Activated CD4-positive, alpha-beta T cell treated with anti-CD3 and anti-CD28 coated beads, Interleukin-2, amount 10 ng/mL, durations not matched to agents 24 days and 14 days (primary cell): ENCODE measurements at regions not wholly inside any gene's neighbourhood (a gene's known extent, or its start where the extent isn't known, plus 50 kb on each side); places are given as distances from the start of the nearest gene placed in this dataset.

Experiments
- DNase-seq: peaks from one replicate; pipeline ENCODE4 v3.0.0; 2022
- H3K27ac Mint-ChIP-seq: one replicate; pipeline ENCODE4 v1.8.0; 2022; ENCODE audit warnings: mild to moderate bottlenecking, mixed read lengths
- H3K27me3 Mint-ChIP-seq: one replicate; pipeline ENCODE4 v1.8.0; 2022; ENCODE audit warnings: mixed read lengths
- H3K36me3 Mint-ChIP-seq: one replicate; pipeline ENCODE4 v1.8.0; 2022; ENCODE audit warnings: low read depth, mild to moderate bottlenecking, mixed read lengths
- H3K4me1 Mint-ChIP-seq: one replicate; pipeline ENCODE4 v1.8.0; 2021; ENCODE audit warnings: mixed read lengths
- H3K4me3 Mint-ChIP-seq: one replicate; pipeline ENCODE4 v1.8.0; 2022; ENCODE audit warnings: mild to moderate bottlenecking, moderate library complexity, mixed read lengths
- H3K9me3 Mint-ChIP-seq: one replicate; pipeline ENCODE4 v1.8.0; 2021; ENCODE audit warnings: mixed read lengths
- intact Hi-C: fragments of 100-400 bp; cut with micrococcal nuclease; formaldehyde crosslinking; loops from one replicate; pipeline ENCODE4 v1.15.1; 2023

- no peaks in the 10 kb centered on the region for H3K9me3 Mint-ChIP-seq
- intact Hi-C loops, result no loop called here
- no peak for DNase-seq
- H3K4me3 Mint-ChIP-seq, result no peak overlapping the region
- H3K36me3 Mint-ChIP-seq, result no peaks in the 10 kb centered on the region
- no peaks in the 10 kb centered on the region for H3K27me3 Mint-ChIP-seq
- no peaks in the 10 kb centered on the region for H3K4me1 Mint-ChIP-seq
- no peak overlapping the region for H3K27ac Mint-ChIP-seq
These were observed 338.3 kb upstream of the TEX13C start for GRCh38 chrX:124981420-124981819.

- no peak overlapping the region for H3K27ac Mint-ChIP-seq
- no peak overlapping the region for H3K4me3 Mint-ChIP-seq
- no peaks in the 10 kb centered on the region for H3K27me3 Mint-ChIP-seq
- H3K9me3 Mint-ChIP-seq, result no peaks in the 10 kb centered on the region
- DNase-seq, result no peak
- intact Hi-C loops, result no loop called here
- no peaks in the 10 kb centered on the region for H3K4me1 Mint-ChIP-seq
- H3K36me3 Mint-ChIP-seq, result no peaks in the 10 kb centered on the region
These were observed 335.4 kb upstream of the TEX13C start for GRCh38 chrX:124984140-124984813.

GRCh38 chrX:124986284-124986683 lies 333.4 kb upstream of the TEX13C start:
- Mint-ChIP-seq H3K9me3 (no peaks in the 10 kb centered on the region), H3K4me3 (no peak overlapping the region), H3K27ac (no peak overlapping the region), H3K36me3 (no peaks in the 10 kb centered on the region), H3K4me1 (no peaks in the 10 kb centered on the region), H3K27me3 (no peaks in the 10 kb centered on the region)
- intact Hi-C loops, result no loop called here
- DNase-seq, result no peak

- H3K27me3 Mint-ChIP-seq, result no peaks in the 10 kb centered on the region
- H3K9me3 Mint-ChIP-seq, result no peaks in the 10 kb centered on the region
- H3K4me1 Mint-ChIP-seq, result no peaks in the 10 kb centered on the region
- no peak for DNase-seq
- no peak overlapping the region for H3K4me3 Mint-ChIP-seq
- no peaks in the 10 kb centered on the region for H3K36me3 Mint-ChIP-seq
- H3K27ac Mint-ChIP-seq, result no peak overlapping the region
- intact Hi-C loops, result no loop called here
These were observed 325.9 kb upstream of the TEX13C start for GRCh38 chrX:124993735-124994134.

GRCh38 chrX:124994404-124994803 lies 325.3 kb upstream of the TEX13C start:
- Mint-ChIP-seq H3K27ac (no peak overlapping the region), H3K9me3 (no peaks in the 10 kb centered on the region), H3K27me3 (no peaks in the 10 kb centered on the region), H3K4me1 (no peaks in the 10 kb centered on the region), H3K4me3 (no peak overlapping the region), H3K36me3 (no peaks in the 10 kb centered on the region)
- intact Hi-C loops, result no loop called here
- DNase-seq, result no peak

- no peaks in the 10 kb centered on the region for H3K4me1 Mint-ChIP-seq
- no peak overlapping the region for H3K27ac Mint-ChIP-seq
- H3K9me3 Mint-ChIP-seq, result no peaks in the 10 kb centered on the region
- H3K36me3 Mint-ChIP-seq, result no peaks in the 10 kb centered on the region
- H3K4me3 Mint-ChIP-seq, result no peak overlapping the region
- DNase-seq, result no peak
- no peaks in the 10 kb centered on the region for H3K27me3 Mint-ChIP-seq
- intact Hi-C loops, result no loop called here
These were observed 315.8 kb upstream of the TEX13C start for GRCh38 chrX:125003746-125004446.

- H3K27me3 Mint-ChIP-seq, result no peaks in the 10 kb centered on the region
- no peaks in the 10 kb centered on the region for H3K4me1 Mint-ChIP-seq
- intact Hi-C loops, result no loop called here
These were observed 314.9 kb upstream of the TEX13C start for GRCh38 chrX:125004799-125005198.

GRCh38 chrX:125005863-125006262 lies 313.8 kb upstream of the TEX13C start:
- no peaks in the 10 kb centered on the region for H3K36me3 Mint-ChIP-seq
- H3K4me3 Mint-ChIP-seq, result no peak overlapping the region
- no peaks in the 10 kb centered on the region for H3K27me3 Mint-ChIP-seq
- H3K9me3 Mint-ChIP-seq, result no peaks in the 10 kb centered on the region
- DNase-seq, result no peak
- no peaks in the 10 kb centered on the region for H3K4me1 Mint-ChIP-seq
- H3K27ac Mint-ChIP-seq, result no peak overlapping the region
- intact Hi-C loops, result no loop called here

More at GRCh38 chrX:125004799-125005198, 314.9 kb upstream of the TEX13C start:
- no peak for DNase-seq
- H3K9me3 Mint-ChIP-seq, result no peaks in the 10 kb centered on the region
- no peaks in the 10 kb centered on the region for H3K36me3 Mint-ChIP-seq
- H3K27ac Mint-ChIP-seq, result no peak overlapping the region
- H3K4me3 Mint-ChIP-seq, result no peak overlapping the region

- H3K4me3 Mint-ChIP-seq, result no peak overlapping the region
- no peaks in the 10 kb centered on the region for H3K36me3 Mint-ChIP-seq
- H3K27me3 Mint-ChIP-seq, result no peaks in the 10 kb centered on the region
- no peaks in the 10 kb centered on the region for H3K9me3 Mint-ChIP-seq
- intact Hi-C loops, result no loop called here
- no peak overlapping the region for H3K27ac Mint-ChIP-seq
- no peaks in the 10 kb centered on the region for H3K4me1 Mint-ChIP-seq
- DNase-seq, result no peak
These were observed 313.0 kb upstream of the TEX13C start for GRCh38 chrX:125006704-125007103.

- no peak overlapping the region for H3K27ac Mint-ChIP-seq
- intact Hi-C loops, result no loop called here
- no peak overlapping the region for H3K4me3 Mint-ChIP-seq
- no peaks in the 10 kb centered on the region for H3K4me1 Mint-ChIP-seq
- no peaks in the 10 kb centered on the region for H3K9me3 Mint-ChIP-seq
- no peak for DNase-seq
- no peaks in the 10 kb centered on the region for H3K36me3 Mint-ChIP-seq
- no peaks in the 10 kb centered on the region for H3K27me3 Mint-ChIP-seq
These were observed 307.1 kb upstream of the TEX13C start for GRCh38 chrX:125012585-125012984.

GRCh38 chrX:125029131-125029530 lies 290.5 kb upstream of the TEX13C start:
- no peaks in the 10 kb centered on the region for H3K27me3 Mint-ChIP-seq
- no peak overlapping the region for H3K4me3 Mint-ChIP-seq
- H3K27ac Mint-ChIP-seq, result no peak overlapping the region
- H3K9me3 Mint-ChIP-seq, result no peaks in the 10 kb centered on the region
- DNase-seq, result no peak
- no peaks in the 10 kb centered on the region for H3K4me1 Mint-ChIP-seq
- intact Hi-C loops, result no loop called here
- H3K36me3 Mint-ChIP-seq, result no peaks in the 10 kb centered on the region
